GM12878 (cell line): ENCODE measurements at regions not wholly inside any gene's neighbourhood (a gene's known extent, or its start where the extent isn't known, plus 50 kb on each side); places are given as distances from the start of the nearest gene placed in this dataset.

Source experiments
- ATAC-seq: fragments of 200-7000 bp; cut with Tn5 transposase; 3 replicates; pipeline ENCODE4 v1.9.1; 2020; ENCODE audit warnings: mild to moderate bottlenecking, moderate library complexity
- BruUV-seq: library from RNA; stranded (reverse); fragments of 400-500 nt; replicated peaks from 2 replicates; lab custom pipeline; 2021; lab: Mats Ljungman, UMichigan
- CTCF ChIA-PET: fragments of 300-600 bp; sonication (Branson Sonifier 250); formaldehyde crosslinking; extraction: SDS; loops from one replicate; lab custom pipeline; 2021; ENCODE audit warnings: inconsistent platforms; lab: Yijun Ruan, JAX
- POLR2A ChIA-PET: fragments of 350-600 bp; formaldehyde crosslinking; extraction: SDS; loops from one replicate; lab custom pipeline; 2021; ENCODE audit warnings: inconsistent platforms; lab: Charles Lee
- RAD21 ChIA-PET: fragments of 300-600 bp; sonication (Branson Sonifier 250); formaldehyde crosslinking; loops from one replicate; lab custom pipeline; 2023; ENCODE audit warnings: antibody characterized with exemption; ENCODE audit not compliant: unreplicated experiment; lab: Charles Lee
- SMC1A ChIA-PET: fragments of 300-600 bp; sonication (Branson Sonifier 250); formaldehyde crosslinking; loops from one replicate; lab custom pipeline; 2023; ENCODE audit not compliant: unreplicated experiment, uncharacterized antibody; lab: Charles Lee
- DNase-seq: peaks from one replicate; pipeline ENCODE4 v3.0.0-alpha.2; 2011; ENCODE audit warnings: low read depth, low spot score
- FAIRE-seq: peaks from 3 replicates; lab custom pipeline; 2011; peaks lifted over from hg19 to GRCh38; lab: Jason Lieb, UNC
- H2AFZ ChIP-seq: 2 replicates; pipeline ENCODE4 v1.6.0; 2011; ENCODE audit warnings: low read depth, low read length, control low read depth; ENCODE audit not compliant: control insufficient read depth
- H3K27ac ChIP-seq: 2 replicates; pipeline ENCODE4 v1.5.1; 2011; ENCODE audit warnings: control low read depth; ENCODE audit not compliant: control insufficient read depth, insufficient read depth
- H3K27me3 ChIP-seq, 2 experiments: replicated peaks in 1 of 2; 2 replicates each; pipeline versions ENCODE4 v1.6.0 to v1.6.1; 2011; ENCODE audit warnings: low read length in 1 of 2; ENCODE audit not compliant: control insufficient read depth in 2 of 2, insufficient read depth in 2 of 2
- H3K36me3 ChIP-seq, 2 experiments: 2 replicates each; pipeline ENCODE4 v1.5.1; 2011; ENCODE audit warnings: low read length in 1 of 2; ENCODE audit not compliant: control insufficient read depth in 2 of 2, insufficient read depth in 2 of 2
- H3K4me1 ChIP-seq: 2 replicates; pipeline ENCODE4 v1.6.1; 2011; ENCODE audit warnings: mild to moderate bottlenecking, low read length, moderate library complexity, mixed read lengths; ENCODE audit not compliant: control insufficient read depth, insufficient read depth
- H3K4me2 ChIP-seq: 2 replicates; pipeline ENCODE4 v1.6.0; 2011; ENCODE audit warnings: control low read depth; ENCODE audit not compliant: control insufficient read depth, insufficient read depth
- H3K4me3 ChIP-seq: fragments of 200-600 bp; sonication (generic); 2 replicates; pipeline ENCODE4 v1.5.1; 2016
- H3K79me2 ChIP-seq: 2 replicates; pipeline ENCODE4 v1.6.0; 2011; ENCODE audit warnings: low read length; ENCODE audit not compliant: control insufficient read depth, insufficient read depth
- H3K9ac ChIP-seq: 2 replicates; pipeline ENCODE4 v1.8.0; 2011; ENCODE audit warnings: low read length, control low read depth, mixed read lengths; ENCODE audit not compliant: control insufficient read depth, insufficient read depth
- H3K9me3 ChIP-seq: replicated peaks from 3 replicates; pipeline ENCODE4 v1.5.1; 2011; ENCODE audit warnings: mild to moderate bottlenecking, low read length; ENCODE audit not compliant: control insufficient read depth, insufficient read depth
- H4K20me1 ChIP-seq: 2 replicates; pipeline ENCODE4 v1.6.0; 2011; ENCODE audit not compliant: control insufficient read depth, insufficient read depth
- CBX3 ChIP-seq: fragments of 200-600 bp; sonication (generic); IDR thresholded peaks from 2 replicates; pipeline ENCODE4 v1.6.1; 2016; ENCODE audit warnings: low read depth, borderline replicate concordance
- CBX5 ChIP-seq: sonication (generic); IDR thresholded peaks from 2 replicates; pipeline ENCODE4 v1.6.1; 2016; ENCODE audit warnings: low read depth, moderate library complexity, mild to moderate bottlenecking, inconsistent platforms
- CREM ChIP-seq: IDR thresholded peaks from 2 replicates; pipeline ENCODE4 v1.6.1; 2014; ENCODE audit warnings: antibody characterized with exemption, low read depth
- ELK1 ChIP-seq: IDR thresholded peaks from 2 replicates; pipeline ENCODE4 v1.6.1; 2012; ENCODE audit warnings: low read depth, low read length, improper control_type of control experiment
- EP300 ChIP-seq, 2 experiments: fragments of 150-350 bp in 1 of 2; IDR thresholded peaks; 2 replicates each; pipeline ENCODE4 v1.6.1; 2011 to 2012; ENCODE audit warnings: low read depth in 2 of 2, low read length in 2 of 2, borderline replicate concordance in 1 of 2, improper control_type of control experiment in 1 of 2, inconsistent platforms in 1 of 2; ENCODE audit not compliant: control insufficient read depth in 1 of 2
- HDAC2 ChIP-seq: fragments of 200-600 bp; sonication (generic); IDR thresholded peaks from 2 replicates; pipeline ENCODE4 v1.6.1; 2017
- IKZF2 ChIP-seq, 2 experiments: fragments of 450-650 bp; IDR thresholded peaks; 2 replicates each; pipeline ENCODE4 v1.6.1; 2017; ENCODE audit warnings: mild to moderate bottlenecking in 2 of 2, moderate library complexity in 2 of 2
- KAT2A ChIP-seq: conservative IDR thresholded peaks from 2 replicates; pipeline ENCODE4 v1.6.1; 2011; ENCODE audit warnings: low read depth, low read length; ENCODE audit not compliant: control insufficient read depth
- NBN ChIP-seq: fragments of 450-650 bp; IDR thresholded peaks from 2 replicates; pipeline ENCODE4 v1.6.1; 2016
- NR2F1 ChIP-seq: fragments of 450-650 bp; conservative IDR thresholded peaks from 2 replicates; pipeline ENCODE4 v1.6.1; 2017; ENCODE audit warnings: mild to moderate bottlenecking
- RBBP5 ChIP-seq: fragments of 200-600 bp; sonication (generic); conservative IDR thresholded peaks from 2 replicates; pipeline ENCODE4 v1.6.1; 2016
- RFX5 ChIP-seq: IDR thresholded peaks from 2 replicates; pipeline ENCODE4 v1.6.1; 2011; ENCODE audit warnings: low read depth, low read length, improper control_type of control experiment
- ZNF24 ChIP-seq: fragments of 450-650 bp; IDR thresholded peaks from 2 replicates; pipeline ENCODE4 v1.6.1; 2017; ENCODE audit warnings: antibody characterized with exemption, mild to moderate bottlenecking
- ZNF622 ChIP-seq: fragments of 450-650 bp; IDR thresholded peaks from 2 replicates; pipeline ENCODE4 v1.6.1; 2017; ENCODE audit warnings: mild to moderate bottlenecking, inconsistent platforms
- ZSCAN29 ChIP-seq: fragments of 450-650 bp; IDR thresholded peaks from 2 replicates; pipeline ENCODE4 v1.6.1; 2017; ENCODE audit warnings: mild to moderate bottlenecking, moderate library complexity
- WGBS: methylation state at CpG from one replicate; pipeline ENCODE4 v1.1.6; 2016; ENCODE audit warnings: low lambda C conversion rate; ENCODE audit not compliant: insufficient replicate concordance, insufficient coverage; ENCODE audit errors: missing lambda C conversion rate; 5-methylcytosine and 5-hydroxymethylcytosine counted together
- in situ Hi-C: fragments of 300-500 bp; cut with MboI; formaldehyde crosslinking; loops from 9 replicates; pipeline ENCODE4 v1.14.3; 2018; ENCODE audit warnings: mixed read lengths
- intact Hi-C: fragments of 100-400 bp; cut with micrococcal nuclease; formaldehyde crosslinking; loops from one replicate; pipeline ENCODE4 v1.14.2; 2022; ENCODE audit not compliant: unreplicated experiment
- TF ChIP-seq, protein P1 (sequence below): fragments of 450-650 bp; IDR thresholded peaks from 2 replicates; pipeline ENCODE4 v1.6.1; 2018; ENCODE audit warnings: borderline replicate concordance, mild to moderate bottlenecking; ENCODE audit not compliant: partially characterized antibody
- TF ChIP-seq, protein P2 (sequence below): fragments of 450-650 bp; IDR thresholded peaks from 2 replicates; pipeline ENCODE4 v1.6.1; 2018; ENCODE audit warnings: mild to moderate bottlenecking, low read depth, moderate library complexity; ENCODE audit not compliant: partially characterized antibody

GRCh38 chr2:102080451-102081242 is 61.9 kb upstream of the IL1R1 start:
- Histone ChIP-seq H3K4me2 (0 out of 2 replicates have a peak overlapping the region, but pooled peaks have one; percentile 30), H3K9me3 (no peaks in the 10 kb centered on the region), H3K27ac (no peak overlapping the region), H3K4me1 (peaks cover 31% of the 10 kb centered on the region), H2AFZ (no peak overlapping the region), H3K79me2 (no peaks in the 10 kb centered on the region), H3K4me3 (no peak overlapping the region), H3K36me3 (no peaks in the 10 kb centered on the region), H3K27me3 (no peaks in the 10 kb centered on the region), H4K20me1 (no peaks in the 10 kb centered on the region), H3K9ac (no peak overlapping the region)
- CTCF ChIA-PET: interaction anchor here (1.3 to 6.0 kb wide), 5 partner anchors 23 to 159 kb away, joined by 3 to 46 read pairs (median 8); no protein-coding TSS in a partner anchor
- SMC1A ChIA-PET: interaction anchor here (0.7 to 9.3 kb wide), 18 partner anchors 10 to 196 kb away, joined by 3 to 108 read pairs (median 4); no protein-coding TSS in a partner anchor
- in situ Hi-C loops: no loop called here
- no TSS peak for BruUV-seq
- WGBS: 19% methylated on average over 6 of the region's 6 CpGs
- ATAC-seq: peak; percentile 52
- no peak for DNase-seq
- peak; percentile 78 for FAIRE-seq
- RAD21 ChIA-PET: interaction anchor here (0.7 to 3.8 kb wide), 14 partner anchors 20 to 160 kb away, joined by 3 to 55 read pairs (median 5); no protein-coding TSS in a partner anchor
- POLR2A ChIA-PET: interaction anchor here (0.9 to 2.7 kb wide), 5 partner anchors 19 to 148 kb away, joined by 3 to 10 read pairs (median 3); no protein-coding TSS in a partner anchor
- intact Hi-C loops: loop anchor here (5.0 kb wide), 2 partner anchors 277 to 357 kb away; partner anchors contain the start of gene IL18R1
- 0 out of 2 replicates have a peak, but pooled peaks have one; percentile 20 for TF ChIP-seq CREM
- TF ChIP-seq RFX5: no peak
- TF ChIP-seq IKZF2 (IDR thresholded peaks at IDR 0.05): peak; percentile 85 to 88
- TF ChIP-seq, protein P1, sequence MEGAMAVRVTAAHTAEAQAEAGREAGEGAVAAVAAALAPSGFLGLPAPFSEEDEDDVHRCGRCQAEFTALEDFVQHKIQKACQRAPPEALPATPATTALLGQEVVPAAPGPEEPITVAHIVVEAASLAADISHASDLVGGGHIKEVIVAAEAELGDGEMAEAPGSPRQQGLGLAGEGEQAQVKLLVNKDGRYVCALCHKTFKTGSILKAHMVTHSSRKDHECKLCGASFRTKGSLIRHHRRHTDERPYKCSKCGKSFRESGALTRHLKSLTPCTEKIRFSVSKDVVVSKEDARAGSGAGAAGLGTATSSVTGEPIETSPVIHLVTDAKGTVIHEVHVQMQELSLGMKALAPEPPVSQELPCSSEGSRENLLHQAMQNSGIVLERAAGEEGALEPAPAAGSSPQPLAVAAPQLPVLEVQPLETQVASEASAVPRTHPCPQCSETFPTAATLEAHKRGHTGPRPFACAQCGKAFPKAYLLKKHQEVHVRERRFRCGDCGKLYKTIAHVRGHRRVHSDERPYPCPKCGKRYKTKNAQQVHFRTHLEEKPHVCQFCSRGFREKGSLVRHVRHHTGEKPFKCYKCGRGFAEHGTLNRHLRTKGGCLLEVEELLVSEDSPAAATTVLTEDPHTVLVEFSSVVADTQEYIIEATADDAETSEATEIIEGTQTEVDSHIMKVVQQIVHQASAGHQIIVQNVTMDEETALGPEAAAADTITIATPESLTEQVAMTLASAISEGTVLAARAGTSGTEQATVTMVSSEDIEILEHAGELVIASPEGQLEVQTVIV: no peak
- peak; percentile 78 to 79; a peak in 3 of 4 replicates for TF ChIP-seq EP300 (IDR thresholded peaks at IDR 0.05; ENCODE audit: borderline replicate concordance in 1 of 2, control insufficient read depth in 1 of 2, low read depth in 2 of 2, low read length in 2 of 2)
- peak; percentile 63; the same call in 1 of the 2 replicates for TF ChIP-seq ZNF24
- no peak for TF ChIP-seq ELK1
- no peak for TF ChIP-seq ZNF622
- TF ChIP-seq CBX3: no peak
- no peak for TF ChIP-seq KAT2A
- TF ChIP-seq HDAC2: no peak
- TF ChIP-seq, protein P2, sequence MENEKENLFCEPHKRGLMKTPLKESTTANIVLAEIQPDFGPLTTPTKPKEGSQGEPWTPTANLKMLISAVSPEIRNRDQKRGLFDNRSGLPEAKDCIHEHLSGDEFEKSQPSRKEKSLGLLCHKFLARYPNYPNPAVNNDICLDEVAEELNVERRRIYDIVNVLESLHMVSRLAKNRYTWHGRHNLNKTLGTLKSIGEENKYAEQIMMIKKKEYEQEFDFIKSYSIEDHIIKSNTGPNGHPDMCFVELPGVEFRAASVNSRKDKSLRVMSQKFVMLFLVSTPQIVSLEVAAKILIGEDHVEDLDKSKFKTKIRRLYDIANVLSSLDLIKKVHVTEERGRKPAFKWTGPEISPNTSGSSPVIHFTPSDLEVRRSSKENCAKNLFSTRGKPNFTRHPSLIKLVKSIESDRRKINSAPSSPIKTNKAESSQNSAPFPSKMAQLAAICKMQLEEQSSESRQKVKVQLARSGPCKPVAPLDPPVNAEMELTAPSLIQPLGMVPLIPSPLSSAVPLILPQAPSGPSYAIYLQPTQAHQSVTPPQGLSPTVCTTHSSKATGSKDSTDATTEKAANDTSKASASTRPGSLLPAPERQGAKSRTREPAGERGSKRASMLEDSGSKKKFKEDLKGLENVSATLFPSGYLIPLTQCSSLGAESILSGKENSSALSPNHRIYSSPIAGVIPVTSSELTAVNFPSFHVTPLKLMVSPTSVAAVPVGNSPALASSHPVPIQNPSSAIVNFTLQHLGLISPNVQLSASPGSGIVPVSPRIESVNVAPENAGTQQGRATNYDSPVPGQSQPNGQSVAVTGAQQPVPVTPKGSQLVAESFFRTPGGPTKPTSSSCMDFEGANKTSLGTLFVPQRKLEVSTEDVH: no peak
- 0 out of 2 replicates have a peak, but pooled peaks have one; percentile 43 for TF ChIP-seq NR2F1
- no peak for TF ChIP-seq NBN
- no peak for TF ChIP-seq RBBP5
- no peak for TF ChIP-seq ZSCAN29
- no peak for TF ChIP-seq CBX5
